Liver (tissue), 7 donors: ENCODE measurements at regions not wholly inside any gene's neighbourhood (a gene's known extent, or its start where the extent isn't known, plus 50 kb on each side); places are given as distances from the start of the nearest gene placed in this dataset.

Experiments used
- DNase-seq: peaks from one replicate; pipeline ENCODE4 v3.0.0-alpha.2; 2017; ENCODE audit warnings: low spot score
- H3K27ac ChIP-seq, 2 donors: one replicate each; pipeline ENCODE4 v1.7.0; 2013; ENCODE audit warnings: inconsistent platforms in 2 of 2, low read length in 2 of 2, control low read depth in 1 of 2, low read depth in 1 of 2, mild to moderate bottlenecking in 1 of 2
- H3K27me3 ChIP-seq, 4 donors: one replicate each; pipeline versions ENCODE4 v1.6.1 to v1.7.0; 2013; ENCODE audit warnings: low read length in 3 of 4, inconsistent platforms in 1 of 4, mild to moderate bottlenecking in 1 of 4, moderate library complexity in 1 of 4; ENCODE audit not compliant: control insufficient read depth in 4 of 4, insufficient read depth in 4 of 4
- H3K36me3 ChIP-seq, 4 donors: one replicate each; pipeline versions ENCODE4 v1.6.1 to v1.7.0; 2013; ENCODE audit warnings: low read length in 3 of 4, mild to moderate bottlenecking in 3 of 4, low read depth in 1 of 4, moderate library complexity in 1 of 4; ENCODE audit not compliant: control insufficient read depth in 4 of 4, insufficient read depth in 3 of 4
- H3K4me1 ChIP-seq, 4 donors: one replicate each; pipeline versions ENCODE4 v1.6.1 to v1.7.0; 2013; ENCODE audit warnings: low read length in 3 of 4, mild to moderate bottlenecking in 3 of 4, moderate library complexity in 1 of 4; ENCODE audit not compliant: control insufficient read depth in 4 of 4, insufficient read depth in 4 of 4
- H3K4me3 ChIP-seq, 3 donors: one replicate each; pipeline versions ENCODE4 v1.6.1 to v1.7.0; 2013; ENCODE audit warnings: low read length in 3 of 3, control low read depth in 1 of 3, low read depth in 1 of 3, mild to moderate bottlenecking in 1 of 3
- H3K9ac ChIP-seq, 2 donors: one replicate each; pipeline ENCODE4 v1.7.0; 2013; ENCODE audit warnings: low read length in 2 of 2, mild to moderate bottlenecking in 2 of 2, moderate library complexity in 2 of 2, control low read depth in 1 of 2, low read depth in 1 of 2
- H3K9me3 ChIP-seq, 4 donors: one replicate each; pipeline versions ENCODE4 v1.6.1 to v1.7.0; 2013; ENCODE audit warnings: low read length in 3 of 4; ENCODE audit not compliant: control insufficient read depth in 4 of 4
- EGR1 ChIP-seq, 2 donors: IDR thresholded peaks; 2 replicates each; pipeline ENCODE4 v1.6.1; 2016 to 2018; ENCODE audit warnings: antibody characterized with exemption in 2 of 2, low read depth in 2 of 2
- FOXA1 ChIP-seq: IDR thresholded peaks from 2 replicates; pipeline ENCODE4 v1.6.1; 2016; ENCODE audit warnings: antibody characterized with exemption
- FOXA2 ChIP-seq: IDR thresholded peaks from 2 replicates; pipeline ENCODE4 v1.6.1; 2016; ENCODE audit warnings: antibody characterized with exemption
- GABPA ChIP-seq, 2 donors: IDR thresholded peaks in 1 of 2; conservative IDR thresholded peaks in 1 of 2; 2 replicates each; pipeline ENCODE4 v1.6.1; 2016; ENCODE audit warnings: antibody characterized with exemption in 2 of 2, mild to moderate bottlenecking in 1 of 2, moderate library complexity in 1 of 2
- HNF4A ChIP-seq, 2 donors: conservative IDR thresholded peaks; 2 replicates each; pipeline ENCODE4 v1.6.1; 2016; ENCODE audit warnings: antibody characterized with exemption in 2 of 2, mild to moderate bottlenecking in 2 of 2
- JUND ChIP-seq, 2 donors: IDR thresholded peaks; 2 replicates each; pipeline ENCODE4 v1.6.1; 2016; ENCODE audit warnings: antibody characterized with exemption in 2 of 2
- MAX ChIP-seq: IDR thresholded peaks from 2 replicates; pipeline ENCODE4 v1.6.1; 2016; ENCODE audit warnings: antibody characterized with exemption
- NR2F2 ChIP-seq: IDR thresholded peaks from 2 replicates; pipeline ENCODE4 v1.6.1; 2016; ENCODE audit warnings: antibody characterized with exemption
- RAD21 ChIP-seq, 2 donors: IDR thresholded peaks; 2 replicates each; pipeline ENCODE4 v1.6.1; 2016; ENCODE audit warnings: antibody characterized with exemption in 2 of 2, mild to moderate bottlenecking in 2 of 2
- TAF1 ChIP-seq: conservative IDR thresholded peaks from 2 replicates; pipeline ENCODE4 v1.6.1; 2016; ENCODE audit warnings: antibody characterized with exemption, mild to moderate bottlenecking
- WGBS: extraction: QIAGEN DNeasy Blood & Tissue Kit; methylation state at CpG from one replicate; pipeline ENCODE4 v1.1.7; 2013; 5-methylcytosine and 5-hydroxymethylcytosine counted together
- TF ChIP-seq, protein P1 (sequence below): IDR thresholded peaks from 2 replicates; pipeline ENCODE4 v1.6.1; 2016; ENCODE audit warnings: antibody characterized with exemption
- TF ChIP-seq, protein P2 (sequence below): IDR thresholded peaks from 2 replicates; pipeline ENCODE4 v1.6.1; 2016; ENCODE audit warnings: antibody characterized with exemption, mild to moderate bottlenecking
- TF ChIP-seq, protein P3 (sequence below): IDR thresholded peaks from 2 replicates; pipeline ENCODE4 v1.6.1; 2016; ENCODE audit warnings: antibody characterized with exemption
- donor health status: healthy.
- donor health status: healthy.
- donor health status: healthy.
- donor health status: healthy.

DNA sequence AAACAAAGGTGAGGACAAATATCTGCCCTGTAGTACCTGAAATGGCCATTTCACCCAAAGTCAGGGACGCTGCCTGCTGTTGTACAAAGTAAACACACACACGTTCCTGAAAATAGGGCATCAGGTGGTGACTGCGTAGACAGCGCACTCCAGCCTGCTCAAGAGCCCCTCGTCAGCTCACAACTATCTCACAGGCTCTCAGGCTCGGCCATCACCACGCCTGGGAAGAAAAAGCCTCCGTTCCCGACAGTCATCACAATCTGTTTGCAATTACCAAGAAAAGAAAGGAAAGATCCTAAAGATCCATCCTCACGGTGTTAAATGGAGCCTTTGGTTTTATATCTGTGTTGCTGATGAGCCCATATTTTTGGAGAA lies 230.2 kb downstream of the ZNF516 start (continued):
- TF ChIP-seq MAX: no peak
- no peak for TF ChIP-seq RAD21 (IDR thresholded peaks at IDR 0.05)
- TF ChIP-seq HNF4A (conservative IDR thresholded peaks at IDR 0.05): no peak
- TF ChIP-seq EGR1 (IDR thresholded peaks at IDR 0.05; ENCODE audit: low read depth in 2 of 2): no peak
- TF ChIP-seq JUND (IDR thresholded peaks at IDR 0.05): no peak
- no peak for TF ChIP-seq TAF1

DNA sequence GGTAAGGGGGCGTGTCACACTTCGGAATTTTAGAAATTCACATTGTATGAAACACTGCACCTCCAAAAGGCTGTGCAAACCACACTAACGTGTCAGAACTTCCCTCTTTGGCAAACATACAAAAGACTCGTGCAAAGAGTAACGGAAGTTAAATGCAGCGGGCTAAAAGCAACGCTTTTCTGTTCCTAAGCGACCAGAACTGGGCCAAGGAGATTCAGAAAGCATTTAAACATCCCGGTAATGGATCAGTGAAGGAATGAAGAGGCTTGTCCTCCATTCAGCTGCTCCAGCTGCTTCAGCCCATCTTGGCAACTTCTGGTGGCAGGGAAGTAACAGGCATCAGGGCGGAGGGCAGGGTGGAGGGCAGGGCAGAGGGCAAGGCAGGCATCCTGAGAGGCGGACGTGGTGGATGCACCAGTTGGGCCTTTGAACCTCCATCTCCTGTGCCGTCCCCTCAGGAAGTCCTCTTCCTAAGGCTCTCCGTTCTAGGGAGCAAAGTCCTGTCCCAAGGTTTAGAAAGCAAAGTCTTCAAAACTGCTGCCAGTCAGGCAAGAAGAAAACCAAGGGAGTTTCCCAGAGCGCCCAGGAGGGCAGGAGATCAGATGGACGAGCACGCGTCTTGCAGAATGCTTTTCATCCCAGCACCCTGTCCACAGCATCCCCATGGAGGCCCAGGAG lies 230.7 kb downstream of the ZNF516 start:
- WGBS: 76% methylated on average over 18 of the region's 18 CpGs
- no peak for TF ChIP-seq TAF1
- TF ChIP-seq FOXA2: no peak
- no peak for TF ChIP-seq RAD21 (IDR thresholded peaks at IDR 0.05)
- no peak for TF ChIP-seq GABPA (IDR thresholded peaks at IDR 0.05 in 1 of 2, conservative IDR thresholded peaks at IDR 0.05 in 1 of 2)
- TF ChIP-seq EGR1 (IDR thresholded peaks at IDR 0.05; ENCODE audit: low read depth in 2 of 2): no peak
- no peak for TF ChIP-seq JUND (IDR thresholded peaks at IDR 0.05)
- TF ChIP-seq FOXA1: no peak
- no peak for TF ChIP-seq NR2F2
- TF ChIP-seq HNF4A (conservative IDR thresholded peaks at IDR 0.05): no peak

GRCh38 chr18:76263046-76264005 lies 231.7 kb downstream of the ZNF516 start:
- Histone ChIP-seq H3K4me3 (no peak overlapping the region), H3K27me3 (peaks cover 0 to 4% (median 0%) of the 10 kb centered on the region in 4 donors), H3K36me3 (no peaks in the 10 kb centered on the region), H3K4me1 (peaks cover 0 to 4% (median 0%) of the 10 kb centered on the region in 4 donors), H3K9me3 (no peaks in the 10 kb centered on the region), H3K27ac (no peak overlapping the region), H3K9ac (no peak overlapping the region)
- 75% methylated on average over 18 of the region's 18 CpGs for WGBS
- TF ChIP-seq, protein P1, sequence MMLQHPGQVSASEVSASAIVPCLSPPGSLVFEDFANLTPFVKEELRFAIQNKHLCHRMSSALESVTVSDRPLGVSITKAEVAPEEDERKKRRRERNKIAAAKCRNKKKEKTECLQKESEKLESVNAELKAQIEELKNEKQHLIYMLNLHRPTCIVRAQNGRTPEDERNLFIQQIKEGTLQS: no peak
- TF ChIP-seq, protein P2, sequence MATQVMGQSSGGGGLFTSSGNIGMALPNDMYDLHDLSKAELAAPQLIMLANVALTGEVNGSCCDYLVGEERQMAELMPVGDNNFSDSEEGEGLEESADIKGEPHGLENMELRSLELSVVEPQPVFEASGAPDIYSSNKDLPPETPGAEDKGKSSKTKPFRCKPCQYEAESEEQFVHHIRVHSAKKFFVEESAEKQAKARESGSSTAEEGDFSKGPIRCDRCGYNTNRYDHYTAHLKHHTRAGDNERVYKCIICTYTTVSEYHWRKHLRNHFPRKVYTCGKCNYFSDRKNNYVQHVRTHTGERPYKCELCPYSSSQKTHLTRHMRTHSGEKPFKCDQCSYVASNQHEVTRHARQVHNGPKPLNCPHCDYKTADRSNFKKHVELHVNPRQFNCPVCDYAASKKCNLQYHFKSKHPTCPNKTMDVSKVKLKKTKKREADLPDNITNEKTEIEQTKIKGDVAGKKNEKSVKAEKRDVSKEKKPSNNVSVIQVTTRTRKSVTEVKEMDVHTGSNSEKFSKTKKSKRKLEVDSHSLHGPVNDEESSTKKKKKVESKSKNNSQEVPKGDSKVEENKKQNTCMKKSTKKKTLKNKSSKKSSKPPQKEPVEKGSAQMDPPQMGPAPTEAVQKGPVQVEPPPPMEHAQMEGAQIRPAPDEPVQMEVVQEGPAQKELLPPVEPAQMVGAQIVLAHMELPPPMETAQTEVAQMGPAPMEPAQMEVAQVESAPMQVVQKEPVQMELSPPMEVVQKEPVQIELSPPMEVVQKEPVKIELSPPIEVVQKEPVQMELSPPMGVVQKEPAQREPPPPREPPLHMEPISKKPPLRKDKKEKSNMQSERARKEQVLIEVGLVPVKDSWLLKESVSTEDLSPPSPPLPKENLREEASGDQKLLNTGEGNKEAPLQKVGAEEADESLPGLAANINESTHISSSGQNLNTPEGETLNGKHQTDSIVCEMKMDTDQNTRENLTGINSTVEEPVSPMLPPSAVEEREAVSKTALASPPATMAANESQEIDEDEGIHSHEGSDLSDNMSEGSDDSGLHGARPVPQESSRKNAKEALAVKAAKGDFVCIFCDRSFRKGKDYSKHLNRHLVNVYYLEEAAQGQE: no peak
- TF ChIP-seq TAF1: no peak
- no peak for TF ChIP-seq JUND (IDR thresholded peaks at IDR 0.05)
- TF ChIP-seq, protein P3, sequence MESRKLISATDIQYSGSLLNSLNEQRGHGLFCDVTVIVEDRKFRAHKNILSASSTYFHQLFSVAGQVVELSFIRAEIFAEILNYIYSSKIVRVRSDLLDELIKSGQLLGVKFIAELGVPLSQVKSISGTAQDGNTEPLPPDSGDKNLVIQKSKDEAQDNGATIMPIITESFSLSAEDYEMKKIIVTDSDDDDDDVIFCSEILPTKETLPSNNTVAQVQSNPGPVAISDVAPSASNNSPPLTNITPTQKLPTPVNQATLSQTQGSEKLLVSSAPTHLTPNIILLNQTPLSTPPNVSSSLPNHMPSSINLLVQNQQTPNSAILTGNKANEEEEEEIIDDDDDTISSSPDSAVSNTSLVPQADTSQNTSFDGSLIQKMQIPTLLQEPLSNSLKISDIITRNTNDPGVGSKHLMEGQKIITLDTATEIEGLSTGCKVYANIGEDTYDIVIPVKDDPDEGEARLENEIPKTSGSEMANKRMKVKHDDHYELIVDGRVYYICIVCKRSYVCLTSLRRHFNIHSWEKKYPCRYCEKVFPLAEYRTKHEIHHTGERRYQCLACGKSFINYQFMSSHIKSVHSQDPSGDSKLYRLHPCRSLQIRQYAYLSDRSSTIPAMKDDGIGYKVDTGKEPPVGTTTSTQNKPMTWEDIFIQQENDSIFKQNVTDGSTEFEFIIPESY: no peak
- DNase-seq: no peak

More for the DNA sequence above, 230.7 kb downstream of the ZNF516 start:
- Histone ChIP-seq H3K9ac (no peak overlapping the region), H3K4me3 (no peak overlapping the region), H3K9me3 (no peaks in the 10 kb centered on the region), H3K27me3 (peaks cover 0 to under 1% (median 0%) of the 10 kb centered on the region in 4 donors), H3K27ac (no peak overlapping the region), H3K36me3 (no peaks in the 10 kb centered on the region), H3K4me1 (peaks cover 0 to 4% (median 0%) of the 10 kb centered on the region in 4 donors)
- no peak for DNase-seq
